GM12878 (cell line): ENCODE measurements at regions not wholly inside any gene's neighbourhood (a gene's known extent, or its start where the extent isn't known, plus 50 kb on each side); places are given as distances from the start of the nearest gene placed in this dataset.

Experiments
- ATAC-seq: fragments of 200-7000 bp; cut with Tn5 transposase; 3 replicates; pipeline ENCODE4 v1.9.1; 2020; ENCODE audit warnings: mild to moderate bottlenecking, moderate library complexity
- BruUV-seq: library from RNA; stranded (reverse); fragments of 400-500 nt; replicated peaks from 2 replicates; lab custom pipeline; 2021; lab: Mats Ljungman, UMichigan
- CTCF ChIA-PET: fragments of 300-600 bp; sonication (Branson Sonifier 250); formaldehyde crosslinking; extraction: SDS; loops from one replicate; lab custom pipeline; 2021; ENCODE audit warnings: inconsistent platforms; lab: Yijun Ruan, JAX
- POLR2A ChIA-PET: fragments of 350-600 bp; formaldehyde crosslinking; extraction: SDS; loops from one replicate; lab custom pipeline; 2021; ENCODE audit warnings: inconsistent platforms; lab: Charles Lee
- RAD21 ChIA-PET: fragments of 300-600 bp; sonication (Branson Sonifier 250); formaldehyde crosslinking; loops from one replicate; lab custom pipeline; 2023; ENCODE audit warnings: antibody characterized with exemption; ENCODE audit not compliant: unreplicated experiment; lab: Charles Lee
- SMC1A ChIA-PET: fragments of 300-600 bp; sonication (Branson Sonifier 250); formaldehyde crosslinking; loops from one replicate; lab custom pipeline; 2023; ENCODE audit not compliant: unreplicated experiment, uncharacterized antibody; lab: Charles Lee
- DNase-seq: peaks from one replicate; pipeline ENCODE4 v3.0.0-alpha.2; 2011; ENCODE audit warnings: low read depth, low spot score
- FAIRE-seq: peaks from 3 replicates; lab custom pipeline; 2011; peaks lifted over from hg19 to GRCh38; lab: Jason Lieb, UNC
- H2AFZ ChIP-seq: 2 replicates; pipeline ENCODE4 v1.6.0; 2011; ENCODE audit warnings: low read depth, low read length, control low read depth; ENCODE audit not compliant: control insufficient read depth
- H3K27ac ChIP-seq: 2 replicates; pipeline ENCODE4 v1.5.1; 2011; ENCODE audit warnings: control low read depth; ENCODE audit not compliant: control insufficient read depth, insufficient read depth
- H3K27me3 ChIP-seq, 2 experiments: replicated peaks in 1 of 2; 2 replicates each; pipeline versions ENCODE4 v1.6.0 to v1.6.1; 2011; ENCODE audit warnings: low read length in 1 of 2; ENCODE audit not compliant: control insufficient read depth in 2 of 2, insufficient read depth in 2 of 2
- H3K36me3 ChIP-seq, 2 experiments: 2 replicates each; pipeline ENCODE4 v1.5.1; 2011; ENCODE audit warnings: low read length in 1 of 2; ENCODE audit not compliant: control insufficient read depth in 2 of 2, insufficient read depth in 2 of 2
- H3K4me1 ChIP-seq: 2 replicates; pipeline ENCODE4 v1.6.1; 2011; ENCODE audit warnings: mild to moderate bottlenecking, low read length, moderate library complexity, mixed read lengths; ENCODE audit not compliant: control insufficient read depth, insufficient read depth
- H3K4me2 ChIP-seq: 2 replicates; pipeline ENCODE4 v1.6.0; 2011; ENCODE audit warnings: control low read depth; ENCODE audit not compliant: control insufficient read depth, insufficient read depth
- H3K4me3 ChIP-seq: fragments of 200-600 bp; sonication (generic); 2 replicates; pipeline ENCODE4 v1.5.1; 2016
- H3K79me2 ChIP-seq: 2 replicates; pipeline ENCODE4 v1.6.0; 2011; ENCODE audit warnings: low read length; ENCODE audit not compliant: control insufficient read depth, insufficient read depth
- H3K9ac ChIP-seq: 2 replicates; pipeline ENCODE4 v1.8.0; 2011; ENCODE audit warnings: low read length, control low read depth, mixed read lengths; ENCODE audit not compliant: control insufficient read depth, insufficient read depth
- H3K9me3 ChIP-seq: replicated peaks from 3 replicates; pipeline ENCODE4 v1.5.1; 2011; ENCODE audit warnings: mild to moderate bottlenecking, low read length; ENCODE audit not compliant: control insufficient read depth, insufficient read depth
- H4K20me1 ChIP-seq: 2 replicates; pipeline ENCODE4 v1.6.0; 2011; ENCODE audit not compliant: control insufficient read depth, insufficient read depth
- BCL11A ChIP-seq: IDR thresholded peaks from 2 replicates; pipeline ENCODE4 v1.6.1; 2011; ENCODE audit warnings: low read depth, low read length
- BRCA1 ChIP-seq: IDR thresholded peaks from 2 replicates; pipeline ENCODE4 v1.6.1; 2011; ENCODE audit warnings: low read depth, low read length, improper control_type of control experiment
- CBX3 ChIP-seq: fragments of 200-600 bp; sonication (generic); IDR thresholded peaks from 2 replicates; pipeline ENCODE4 v1.6.1; 2016; ENCODE audit warnings: low read depth, borderline replicate concordance
- ESRRA ChIP-seq: IDR thresholded peaks from 2 replicates; pipeline ENCODE4 v1.6.1; 2012; ENCODE audit warnings: mild to moderate bottlenecking, low read length, improper control_type of control experiment
- ETV6 ChIP-seq, 2 experiments: fragments of 450-650 bp in 1 of 2; IDR thresholded peaks in 1 of 2; conservative IDR thresholded peaks in 1 of 2; 2 replicates each; pipeline ENCODE4 v1.6.1; 2014; ENCODE audit warnings: antibody characterized with exemption in 1 of 2, borderline replicate concordance in 1 of 2, low read depth in 1 of 2, mild to moderate bottlenecking in 1 of 2, moderate library complexity in 1 of 2
- FOXM1 ChIP-seq: IDR thresholded peaks from 2 replicates; pipeline ENCODE4 v1.6.1; 2012; ENCODE audit warnings: low read depth, mild to moderate bottlenecking, inconsistent platforms, low read length, moderate library complexity
- NR2C2 ChIP-seq: IDR thresholded peaks from 2 replicates; pipeline ENCODE4 v1.6.1; 2011; ENCODE audit warnings: borderline replicate concordance, low read depth; ENCODE audit not compliant: control insufficient read depth, insufficient read length
- RCOR1 ChIP-seq: conservative IDR thresholded peaks from 2 replicates; pipeline ENCODE4 v1.6.1; 2012; ENCODE audit warnings: low read depth, low read length, improper control_type of control experiment
- RFX5 ChIP-seq: IDR thresholded peaks from 2 replicates; pipeline ENCODE4 v1.6.1; 2011; ENCODE audit warnings: low read depth, low read length, improper control_type of control experiment
- RUNX3 ChIP-seq: IDR thresholded peaks from 2 replicates; pipeline ENCODE4 v1.6.1; 2012; ENCODE audit warnings: low read length, inconsistent platforms
- SMAD5 ChIP-seq: IDR thresholded peaks from 2 replicates; pipeline ENCODE4 v1.6.1; 2016; ENCODE audit warnings: antibody characterized with exemption, low read depth
- SUZ12 ChIP-seq: fragments of 200-600 bp; sonication (generic); IDR thresholded peaks from one replicate; pipeline ENCODE4 v1.6.1; 2018; ENCODE audit warnings: antibody characterized with exemption, mild to moderate bottlenecking; ENCODE audit not compliant: unreplicated experiment
- ZNF274 ChIP-seq: IDR thresholded peaks from one replicate; pipeline ENCODE4 v1.8.0; 2011; ENCODE audit not compliant: insufficient read length, insufficient read depth
- ZNF622 ChIP-seq: fragments of 450-650 bp; IDR thresholded peaks from 2 replicates; pipeline ENCODE4 v1.6.1; 2017; ENCODE audit warnings: mild to moderate bottlenecking, inconsistent platforms
- WGBS: methylation state at CpG from one replicate; pipeline ENCODE4 v1.1.6; 2016; ENCODE audit warnings: low lambda C conversion rate; ENCODE audit not compliant: insufficient replicate concordance, insufficient coverage; ENCODE audit errors: missing lambda C conversion rate; 5-methylcytosine and 5-hydroxymethylcytosine counted together
- in situ Hi-C: fragments of 300-500 bp; cut with MboI; formaldehyde crosslinking; loops from 9 replicates; pipeline ENCODE4 v1.14.3; 2018; ENCODE audit warnings: mixed read lengths
- intact Hi-C: fragments of 100-400 bp; cut with micrococcal nuclease; formaldehyde crosslinking; loops from one replicate; pipeline ENCODE4 v1.14.2; 2022; ENCODE audit not compliant: unreplicated experiment
- TF ChIP-seq, protein P1 (sequence below): IDR thresholded peaks from 2 replicates; pipeline ENCODE4 v1.6.1; 2012; ENCODE audit warnings: low read depth, low read length, improper control_type of control experiment
- TF ChIP-seq, protein P2 (sequence below): fragments of 450-650 bp; formaldehyde crosslinking; IDR thresholded peaks from 2 replicates; pipeline ENCODE4 v1.4.0; 2020; ENCODE audit warnings: mild to moderate bottlenecking, moderate library complexity
- TF ChIP-seq, protein P3 (sequence below): IDR thresholded peaks from 2 replicates; pipeline ENCODE4 v1.6.1; 2011; ENCODE audit warnings: borderline replicate concordance, low read depth, mild to moderate bottlenecking, moderate library complexity, mixed read lengths, low read length; ENCODE audit not compliant: insufficient read depth; ENCODE audit errors: extremely low read length

DNA sequence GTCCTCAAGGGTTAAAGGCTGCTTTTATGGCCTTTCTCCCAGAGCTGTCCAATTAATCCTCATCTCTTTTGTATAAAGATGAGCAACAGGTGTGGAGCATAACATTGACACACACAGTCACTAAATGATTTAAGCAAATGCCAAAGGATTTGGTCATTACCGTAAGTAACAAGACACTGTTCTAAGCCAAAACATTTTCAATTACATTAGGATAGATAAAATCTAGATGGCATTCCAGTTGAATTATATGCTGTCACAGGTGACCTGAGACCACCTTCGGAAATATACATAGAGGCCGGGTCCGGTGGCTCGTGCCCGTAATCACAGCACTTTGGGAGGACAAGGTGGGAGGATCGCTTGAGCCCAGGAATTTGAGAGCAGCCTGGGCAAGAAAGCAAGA, 105.3 kb upstream of the UBE3A start (continued):
- no peak for TF ChIP-seq SUZ12

GRCh38 chr15:25543196-25543595, 104.4 kb upstream of the UBE3A start:
- no TSS peak for BruUV-seq
- no peak for DNase-seq
- no peak overlapping the region for H2AFZ ChIP-seq
- in situ Hi-C loops (no loop called here), intact Hi-C loops (no loop called here)
- no peaks in the 10 kb centered on the region for H4K20me1 ChIP-seq
- ChIA-PET SMC1A (interaction anchor here (0.6 kb wide), 1 partner anchor 39 kb away, joined by 3 read pairs; no protein-coding TSS in a partner anchor), CTCF (no interaction called here), POLR2A (no interaction called here), RAD21 (no interaction called here)
- TF ChIP-seq RCOR1 = no peak
- TF ChIP-seq BRCA1 = no peak
- no peak for TF ChIP-seq ZNF274
- no peak for TF ChIP-seq SMAD5
- TF ChIP-seq CBX3 = no peak
- no peak for TF ChIP-seq ZNF622
- no peak for TF ChIP-seq ETV6 (conservative IDR thresholded peaks at IDR 0.05 in 1 of 2, IDR thresholded peaks at IDR 0.05 in 1 of 2; ENCODE audit: borderline replicate concordance in 1 of 2, low read depth in 1 of 2)
- TF ChIP-seq ESRRA = no peak
- TF ChIP-seq RUNX3 = no peak
- TF ChIP-seq NR2C2 = no peak
- TF ChIP-seq, protein P1, sequence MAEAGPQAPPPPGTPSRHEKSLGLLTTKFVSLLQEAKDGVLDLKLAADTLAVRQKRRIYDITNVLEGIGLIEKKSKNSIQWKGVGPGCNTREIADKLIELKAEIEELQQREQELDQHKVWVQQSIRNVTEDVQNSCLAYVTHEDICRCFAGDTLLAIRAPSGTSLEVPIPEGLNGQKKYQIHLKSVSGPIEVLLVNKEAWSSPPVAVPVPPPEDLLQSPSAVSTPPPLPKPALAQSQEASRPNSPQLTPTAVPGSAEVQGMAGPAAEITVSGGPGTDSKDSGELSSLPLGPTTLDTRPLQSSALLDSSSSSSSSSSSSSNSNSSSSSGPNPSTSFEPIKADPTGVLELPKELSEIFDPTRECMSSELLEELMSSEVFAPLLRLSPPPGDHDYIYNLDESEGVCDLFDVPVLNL = no peak
- TF ChIP-seq FOXM1 = no peak
- TF ChIP-seq RFX5 = no peak
- TF ChIP-seq, protein P2, sequence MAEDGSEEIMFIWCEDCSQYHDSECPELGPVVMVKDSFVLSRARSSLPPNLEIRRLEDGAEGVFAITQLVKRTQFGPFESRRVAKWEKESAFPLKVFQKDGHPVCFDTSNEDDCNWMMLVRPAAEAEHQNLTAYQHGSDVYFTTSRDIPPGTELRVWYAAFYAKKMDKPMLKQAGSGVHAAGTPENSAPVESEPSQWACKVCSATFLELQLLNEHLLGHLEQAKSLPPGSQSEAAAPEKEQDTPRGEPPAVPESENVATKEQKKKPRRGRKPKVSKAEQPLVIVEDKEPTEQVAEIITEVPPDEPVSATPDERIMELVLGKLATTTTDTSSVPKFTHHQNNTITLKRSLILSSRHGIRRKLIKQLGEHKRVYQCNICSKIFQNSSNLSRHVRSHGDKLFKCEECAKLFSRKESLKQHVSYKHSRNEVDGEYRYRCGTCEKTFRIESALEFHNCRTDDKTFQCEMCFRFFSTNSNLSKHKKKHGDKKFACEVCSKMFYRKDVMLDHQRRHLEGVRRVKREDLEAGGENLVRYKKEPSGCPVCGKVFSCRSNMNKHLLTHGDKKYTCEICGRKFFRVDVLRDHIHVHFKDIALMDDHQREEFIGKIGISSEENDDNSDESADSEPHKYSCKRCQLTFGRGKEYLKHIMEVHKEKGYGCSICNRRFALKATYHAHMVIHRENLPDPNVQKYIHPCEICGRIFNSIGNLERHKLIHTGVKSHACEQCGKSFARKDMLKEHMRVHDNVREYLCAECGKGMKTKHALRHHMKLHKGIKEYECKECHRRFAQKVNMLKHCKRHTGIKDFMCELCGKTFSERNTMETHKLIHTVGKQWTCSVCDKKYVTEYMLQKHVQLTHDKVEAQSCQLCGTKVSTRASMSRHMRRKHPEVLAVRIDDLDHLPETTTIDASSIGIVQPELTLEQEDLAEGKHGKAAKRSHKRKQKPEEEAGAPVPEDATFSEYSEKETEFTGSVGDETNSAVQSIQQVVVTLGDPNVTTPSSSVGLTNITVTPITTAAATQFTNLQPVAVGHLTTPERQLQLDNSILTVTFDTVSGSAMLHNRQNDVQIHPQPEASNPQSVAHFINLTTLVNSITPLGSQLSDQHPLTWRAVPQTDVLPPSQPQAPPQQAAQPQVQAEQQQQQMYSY (CRISPR knock-in tag) = no peak
- no peak for TF ChIP-seq BCL11A
- TF ChIP-seq, protein P3, sequence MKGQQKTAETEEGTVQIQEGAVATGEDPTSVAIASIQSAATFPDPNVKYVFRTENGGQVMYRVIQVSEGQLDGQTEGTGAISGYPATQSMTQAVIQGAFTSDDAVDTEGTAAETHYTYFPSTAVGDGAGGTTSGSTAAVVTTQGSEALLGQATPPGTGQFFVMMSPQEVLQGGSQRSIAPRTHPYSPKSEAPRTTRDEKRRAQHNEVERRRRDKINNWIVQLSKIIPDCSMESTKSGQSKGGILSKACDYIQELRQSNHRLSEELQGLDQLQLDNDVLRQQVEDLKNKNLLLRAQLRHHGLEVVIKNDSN = no peak
- no peak overlapping the region for H3K4me2 ChIP-seq
- FAIRE-seq = no peak
- H3K9ac ChIP-seq = no peak overlapping the region
- H3K36me3 ChIP-seq = no peaks in the 10 kb centered on the region
- no peaks in the 10 kb centered on the region; the same call in 2 of the 3 replicates for H3K9me3 ChIP-seq
- H3K79me2 ChIP-seq = no peaks in the 10 kb centered on the region
- no peak for ATAC-seq
- no peaks in the 10 kb centered on the region for H3K4me1 ChIP-seq
- H3K27me3 ChIP-seq = no peaks in the 10 kb centered on the region
- WGBS = 7% methylated on average over 1 of the region's 1 CpG
- no peak overlapping the region for H3K27ac ChIP-seq
- H3K4me3 ChIP-seq = no peak overlapping the region
